SK-MEL-5 (cell line): ENCODE measurements at regions not wholly inside any gene's neighbourhood (a gene's known extent, or its start where the extent isn't known, plus 50 kb on each side); places are given as distances from the start of the nearest gene placed in this dataset.

Experiments used
- DNase-seq: peaks from one replicate; pipeline ENCODE4 v3.0.0-alpha.2; 2016; ENCODE audit warnings: low read depth, low spot score
- in situ Hi-C: cut with HindIII; loops from 2 replicates; pipeline ENCODE4 v1.10.0; 2016; ENCODE audit warnings: low sequenced_read_pairs, high pct_unique_total_duplicates, low pct_unique_long_range_greater_than_20kb

- DNase-seq = no peak
- in situ Hi-C loops = no loop called here
These were observed 289.2 kb upstream of the THBS1 start for GRCh38 chr15:39291690-39292089.

- DNase-seq = no peak
- in situ Hi-C loops = no loop called here
These were observed 283.9 kb upstream of the THBS1 start for GRCh38 chr15:39296955-39297354.

GRCh38 chr15:39298271-39298962 is 282.5 kb upstream of the THBS1 start:
- in situ Hi-C loops = no loop called here
- DNase-seq = no peak

- DNase-seq = no peak
- in situ Hi-C loops = no loop called here
These were observed 281.2 kb upstream of the THBS1 start for GRCh38 chr15:39299486-39300267.

- in situ Hi-C loops = no loop called here
- DNase-seq = no peak
These were observed 280.3 kb upstream of the THBS1 start for GRCh38 chr15:39300451-39301153.

DNA sequence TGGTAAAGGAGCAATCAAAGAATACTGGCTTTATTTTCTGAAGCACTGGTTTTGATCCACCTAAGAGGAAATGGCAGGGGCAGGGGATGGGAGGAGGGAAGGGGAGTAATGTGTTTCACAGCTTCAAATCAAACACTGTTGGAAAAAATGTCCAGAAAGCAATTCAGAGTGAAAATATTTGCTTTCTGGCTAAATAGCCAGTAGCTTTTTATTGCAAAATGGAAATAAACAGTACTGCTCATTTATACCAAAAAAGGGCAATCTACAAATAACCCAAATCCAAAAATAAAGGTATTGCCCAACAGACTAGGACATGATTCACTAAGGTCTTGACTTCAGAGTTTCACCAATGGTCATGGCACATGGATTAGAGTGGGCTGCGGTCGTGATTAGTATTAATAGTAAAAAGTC is 279.3 kb upstream of the THBS1 start:
- in situ Hi-C loops = no loop called here
- DNase-seq = no peak

GRCh38 chr15:39302936-39303335 is 277.9 kb upstream of the THBS1 start:
- peak; percentile 9 for DNase-seq

DNA sequence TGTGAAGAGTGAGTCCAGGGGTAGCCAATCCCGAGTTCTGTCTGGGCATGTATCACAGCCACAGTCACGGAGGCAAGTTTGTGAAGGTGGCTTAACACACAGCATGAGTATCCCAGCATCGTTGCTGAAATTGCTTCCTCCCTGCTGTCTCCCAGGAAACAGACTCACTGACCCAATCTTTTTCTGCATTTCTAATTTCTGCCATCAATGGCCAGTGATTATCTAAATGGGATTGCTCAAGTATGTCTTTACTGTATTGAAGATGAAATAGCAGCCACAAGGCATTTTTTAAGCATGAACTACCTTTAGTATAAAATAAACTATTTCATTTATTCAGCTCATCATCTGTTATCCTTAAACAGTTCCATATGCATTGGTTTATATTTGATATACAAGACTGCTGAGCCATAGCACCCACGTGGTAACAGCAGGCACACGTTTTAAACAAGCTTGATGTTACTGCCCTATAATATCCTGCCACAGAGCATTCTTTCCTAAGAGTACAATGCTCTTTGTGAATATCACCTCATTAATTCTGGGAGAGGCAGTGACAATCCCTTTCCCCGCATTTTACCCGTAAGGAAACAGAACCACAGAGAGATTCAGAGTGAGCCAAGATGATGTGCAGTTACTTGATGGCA is 276.6 kb upstream of the THBS1 start:
- DNase-seq = peak; percentile 8
- in situ Hi-C loops = no loop called here

More at GRCh38 chr15:39302936-39303335, 277.9 kb upstream of the THBS1 start:
- in situ Hi-C loops = no loop called here

DNA sequence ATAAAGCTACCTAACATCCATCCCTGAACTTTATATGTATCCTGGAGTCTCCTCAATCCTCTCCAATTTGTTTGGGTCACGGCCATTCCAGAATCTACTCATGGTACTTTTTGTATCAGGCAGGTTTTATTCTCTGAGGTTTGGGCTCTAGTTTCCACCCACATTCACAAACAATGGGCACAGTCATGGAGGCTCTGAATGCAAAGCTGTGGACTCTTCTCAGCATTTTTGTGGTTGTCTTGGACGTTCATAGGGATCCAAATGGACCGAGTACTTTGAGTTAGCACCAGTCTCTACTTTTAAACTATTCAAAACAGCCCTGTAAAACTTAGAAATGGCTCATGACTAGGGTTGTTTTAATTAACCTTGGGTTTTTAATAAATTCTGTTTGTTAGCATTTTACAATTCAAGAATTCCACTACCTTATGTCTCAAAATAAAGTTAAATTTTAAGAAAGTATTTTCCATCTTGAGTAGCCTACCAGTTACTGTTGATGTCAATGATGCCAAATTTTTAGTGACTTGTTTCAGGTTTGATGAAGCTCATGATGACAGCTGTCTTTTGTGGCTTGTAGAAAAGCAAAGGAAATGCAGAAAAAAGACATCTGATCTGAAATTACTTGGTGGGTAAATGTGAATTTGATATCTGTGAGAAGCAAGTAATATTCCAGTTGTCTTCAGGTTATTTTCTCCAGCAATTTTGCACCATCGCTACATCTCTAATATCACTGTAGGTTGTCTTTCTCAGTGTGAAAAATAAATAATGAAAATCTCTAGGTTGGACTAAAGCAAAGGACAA is 275.7 kb upstream of the THBS1 start:
- DNase-seq = peak; percentile 57
- in situ Hi-C loops = no loop called here

GRCh38 chr15:39310633-39311032 is 270.2 kb upstream of the THBS1 start:
- in situ Hi-C loops = no loop called here
- DNase-seq = no peak

DNA sequence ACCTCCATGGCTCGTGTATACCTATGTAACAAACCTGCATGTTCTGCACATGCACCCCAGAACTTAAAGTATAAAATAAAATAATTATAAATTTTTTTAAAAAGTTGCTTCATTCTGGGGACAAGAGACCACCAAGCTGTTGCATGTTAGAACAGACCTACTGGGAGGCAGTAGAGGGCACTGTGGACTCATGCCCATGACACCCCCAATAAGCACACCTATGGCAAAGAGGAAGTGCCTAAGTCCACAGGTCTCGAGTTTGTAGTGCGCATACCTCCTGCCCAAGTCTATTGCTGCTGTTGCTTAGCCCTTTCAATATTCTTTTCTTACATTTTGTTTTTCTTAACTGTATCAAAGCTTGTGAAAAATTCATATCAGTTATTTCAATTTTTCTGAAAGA is 267.9 kb upstream of the THBS1 start:
- DNase-seq = peak; percentile 37
- in situ Hi-C loops = no loop called here

DNA sequence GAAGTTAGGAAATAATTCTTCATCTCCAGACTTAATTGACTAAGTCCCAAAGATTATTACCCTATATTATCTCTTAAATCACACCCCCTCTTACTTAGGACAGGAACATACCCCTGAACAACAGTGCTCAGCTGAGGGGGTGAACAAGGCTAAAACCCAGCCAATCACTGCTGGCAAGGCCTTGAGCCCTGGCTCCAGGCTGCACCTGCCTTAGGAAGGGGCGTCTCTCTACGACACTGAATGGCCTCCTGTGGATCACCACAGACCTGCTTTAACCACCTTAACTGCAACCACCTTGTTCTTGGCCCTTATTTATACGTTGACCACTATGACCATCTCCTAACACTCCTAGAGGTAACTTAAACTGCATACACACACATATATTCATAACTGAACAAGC is 267.4 kb upstream of the THBS1 start:
- in situ Hi-C loops = no loop called here
- DNase-seq = no peak

GRCh38 chr15:39313881-39314280 is 267.0 kb upstream of the THBS1 start:
- DNase-seq = no peak
- in situ Hi-C loops = no loop called here

GRCh38 chr15:39315206-39315850 is 265.6 kb upstream of the THBS1 start:
- in situ Hi-C loops = no loop called here
- DNase-seq = no peak

DNA sequence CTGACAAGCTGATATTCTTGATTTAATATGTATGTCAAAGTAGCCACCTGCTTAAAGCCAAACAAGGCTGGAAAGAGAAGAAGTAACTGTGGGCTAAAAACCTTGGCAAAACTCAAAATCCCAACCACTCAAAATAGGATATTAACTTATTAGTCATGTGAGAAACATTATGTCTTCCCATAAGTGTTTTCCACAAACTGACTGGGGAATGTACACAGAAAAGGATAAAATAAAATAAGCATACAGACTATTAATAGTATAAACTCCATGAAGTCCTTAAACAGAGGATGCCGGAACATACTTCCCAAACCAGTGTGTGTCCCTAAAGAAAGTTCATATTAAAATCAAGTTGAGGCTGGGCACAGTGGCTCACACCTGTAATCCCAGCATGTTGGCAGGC is 263.7 kb upstream of the THBS1 start:
- in situ Hi-C loops = no loop called here
- DNase-seq = no peak

- no peak for DNase-seq
- in situ Hi-C loops = no loop called here
These were observed 262.6 kb upstream of the THBS1 start for GRCh38 chr15:39318231-39318630.

DNA sequence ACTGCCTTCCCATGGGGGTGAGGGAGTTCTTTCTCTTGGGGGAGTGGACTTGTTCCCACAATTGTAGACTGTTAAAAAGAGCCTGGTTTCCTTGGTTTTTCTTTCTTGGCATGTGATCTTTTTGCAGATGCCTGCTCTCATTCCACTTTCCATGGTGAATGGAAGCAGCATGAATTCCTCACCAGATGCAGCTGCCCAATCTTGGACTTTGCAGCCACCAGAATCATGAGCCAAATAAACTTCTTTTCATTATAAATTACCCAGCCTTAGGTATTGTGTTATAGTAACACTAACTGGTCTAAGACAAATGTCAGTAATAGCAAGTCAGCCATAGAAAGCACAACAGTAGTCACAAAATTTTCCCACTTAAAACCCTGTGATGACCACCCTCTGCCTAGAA is 260.5 kb upstream of the THBS1 start:
- in situ Hi-C loops = no loop called here
- no peak for DNase-seq
